ENCODE measurements at regions not wholly inside any gene's neighbourhood (a gene's known extent, or its start where the extent isn't known, plus 50 kb on each side); places are given as distances from the start of the nearest gene placed in this dataset.

- no TSS peak for BruUV-seq (replicated peaks)
Measured at GRCh38 chr11:79918846-79919245, 478.0 kb upstream of the TENM4 start.

More at GRCh38 chr11:79918846-79919245, 478.0 kb upstream of the TENM4 start:
- Histone ChIP-seq H4K5ac (ENCODE audit: low read depth, low read length) (no peak overlapping the region), H4K20me1 (ENCODE audit: insufficient read depth, low read length) (no peaks in the 10 kb centered on the region), H3K4me2 (ENCODE audit: low read depth, low read length) (no peak overlapping the region), H3K79me1 (ENCODE audit: low read depth in 1 of 2, low read length in 2 of 2) (no peaks in the 10 kb centered on the region), H3K9me3 (ENCODE audit: control insufficient read depth, insufficient read depth, low read length) (no peaks in the 10 kb centered on the region), H3K36me3 (ENCODE audit: control insufficient read depth, insufficient read depth, low read length) (no peaks in the 10 kb centered on the region), H3K4ac (ENCODE audit: low read depth, low read length) (no peak overlapping the region), H3K56ac (ENCODE audit: extremely low read depth, insufficient read depth, low read length) (no peak overlapping the region), H3K9me1 (ENCODE audit: insufficient read depth, low read length) (no peaks in the 10 kb centered on the region), H3K14ac (replicated peaks; ENCODE audit: low read depth, low read length) (no peak overlapping the region), H4K91ac (ENCODE audit: insufficient read depth, low read depth, low read length) (no peak overlapping the region), H3K4me1 (ENCODE audit: control insufficient read depth, insufficient read depth, low read length) (no peaks in the 10 kb centered on the region), H2BK20ac (ENCODE audit: low read depth, low read length) (no peak overlapping the region), H3K9ac (ENCODE audit: low read depth, low read length) (no peak overlapping the region), H4K8ac (ENCODE audit: low read depth in 2 of 2, low read length in 2 of 2) (no peak overlapping the region), H2BK120ac (ENCODE audit: low read depth, low read length) (no peak overlapping the region), H2BK5ac (ENCODE audit: low read depth, low read length, poor library complexity, severe bottlenecking) (no peak overlapping the region), H2AK5ac (ENCODE audit: low read depth, low read length) (no peak overlapping the region), H3K27me3 (ENCODE audit: control insufficient read depth, insufficient read depth, low read length) (no peaks in the 10 kb centered on the region), H2BK15ac (ENCODE audit: low read depth, low read length) (no peak overlapping the region), H2AFZ (replicated peaks; ENCODE audit: low read length, poor library complexity) (no peak overlapping the region), H3K23ac (ENCODE audit: low read depth, low read length) (no peak overlapping the region), H3K27ac (ENCODE audit: insufficient read depth, low read length) (no peak overlapping the region), H3K18ac (ENCODE audit: low read depth, low read length) (no peak overlapping the region), H2AK9ac (replicated peaks; ENCODE audit: low read depth, low read length, poor library complexity) (no peak overlapping the region), H3K4me3 (ENCODE audit: insufficient read depth, low read depth, low read length) (no peak overlapping the region)
- TF ChIP-seq MAZ (IDR thresholded peaks at IDR 0.05; ENCODE audit: borderline replicate concordance, low read depth, low read length) (no peak), BHLHE40 (IDR thresholded peaks at IDR 0.05; ENCODE audit: low read depth, low read length) (no peak), RCOR1 (IDR thresholded peaks at IDR 0.05; ENCODE audit: insufficient replicate concordance, low read length) (no peak), RAD21 (IDR thresholded peaks at IDR 0.05; ENCODE audit: low read length) (no peak), POLR2A (IDR thresholded peaks at IDR 0.05; ENCODE audit: low read depth, low read length) (no peak), CEBPB (IDR thresholded peaks at IDR 0.05; ENCODE audit: low read depth, low read length) (no peak), NFE2L2 (IDR thresholded peaks at IDR 0.05; ENCODE audit: low read depth, low read length) (no peak)
- TF ChIP-seq, protein P1, sequence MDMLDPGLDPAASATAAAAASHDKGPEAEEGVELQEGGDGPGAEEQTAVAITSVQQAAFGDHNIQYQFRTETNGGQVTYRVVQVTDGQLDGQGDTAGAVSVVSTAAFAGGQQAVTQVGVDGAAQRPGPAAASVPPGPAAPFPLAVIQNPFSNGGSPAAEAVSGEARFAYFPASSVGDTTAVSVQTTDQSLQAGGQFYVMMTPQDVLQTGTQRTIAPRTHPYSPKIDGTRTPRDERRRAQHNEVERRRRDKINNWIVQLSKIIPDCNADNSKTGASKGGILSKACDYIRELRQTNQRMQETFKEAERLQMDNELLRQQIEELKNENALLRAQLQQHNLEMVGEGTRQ (IDR thresholded peaks at IDR 0.05; ENCODE audit: low read depth, low read length): no peak
- dilution Hi-C loops (cut with HindIII; ENCODE audit: low sequenced_read_pairs, unreplicated experiment): no loop called here
- ChIA-PET CTCF (no interaction called here), POLR2A (ENCODE audit: unreplicated experiment) (no interaction called here)
- ATAC-seq (ENCODE audit: low read depth) (no peak), DNase-seq (no peak)
- no CpG with 5 or more reads among the region's 1 CpG for WGBS, 2 experiments (ENCODE audit: extremely low coverage in 2 of 2, insufficient read length in 1 of 2)
- in situ Hi-C loops (cut with MboI; ENCODE audit: low sequenced_read_pairs): no loop called here
- intact Hi-C loops (cut with micrococcal nuclease): no loop called here
